H9 (cell line): ENCODE measurements at regions not wholly inside any gene's neighbourhood (a gene's known extent, or its start where the extent isn't known, plus 50 kb on each side); places are given as distances from the start of the nearest gene placed in this dataset.

Experiments used
- DNase-seq: peaks from one replicate; pipeline ENCODE4 v3.0.0-alpha.2; 2017
- H2AFZ ChIP-seq: one replicate; pipeline ENCODE4 v1.6.1; 2013; ENCODE audit warnings: mild to moderate bottlenecking, low read length, control low read depth, moderate library complexity
- H2AK5ac ChIP-seq: 2 replicates; pipeline ENCODE4 v1.6.1; 2013; ENCODE audit warnings: low read length, control low read depth, mixed read lengths; ENCODE audit not compliant: insufficient read length
- H2BK120ac ChIP-seq: one replicate; pipeline ENCODE4 v1.6.1; 2013; ENCODE audit warnings: low read depth, mild to moderate bottlenecking, low read length, control low read depth, inconsistent platforms; ENCODE audit not compliant: poor library complexity, severe bottlenecking
- H2BK12ac ChIP-seq: 2 replicates; pipeline ENCODE4 v1.6.1; 2013; ENCODE audit warnings: low read length, control low read depth, mixed read lengths, low read depth; ENCODE audit not compliant: insufficient read length
- H2BK15ac ChIP-seq: 2 replicates; pipeline ENCODE4 v1.6.1; 2013; ENCODE audit warnings: low read depth, low read length, control low read depth
- H2BK20ac ChIP-seq: one replicate; pipeline ENCODE4 v1.6.1; 2013; ENCODE audit warnings: low read depth, mild to moderate bottlenecking, low read length, control low read depth, inconsistent platforms; ENCODE audit not compliant: poor library complexity, severe bottlenecking
- H2BK5ac ChIP-seq: 2 replicates; pipeline ENCODE4 v1.6.1; 2013; ENCODE audit warnings: low read length, control low read depth, mixed read lengths; ENCODE audit not compliant: insufficient read length
- H3K14ac ChIP-seq: 2 replicates; pipeline ENCODE4 v1.6.1; 2013; ENCODE audit warnings: low read length, control low read depth; ENCODE audit not compliant: insufficient read depth
- H3K18ac ChIP-seq: 2 replicates; pipeline ENCODE4 v1.6.1; 2013; ENCODE audit warnings: low read depth, mild to moderate bottlenecking, mixed read lengths, low read length, control low read depth; ENCODE audit not compliant: insufficient read length
- H3K23ac ChIP-seq: 2 replicates; pipeline ENCODE4 v1.6.1; 2013; ENCODE audit warnings: low read length, control low read depth, mixed read lengths, low read depth; ENCODE audit not compliant: insufficient read length
- H3K23me2 ChIP-seq: 2 replicates; pipeline ENCODE4 v1.6.1; 2013; ENCODE audit warnings: low read depth, mild to moderate bottlenecking, mixed read lengths, low read length, control low read depth; ENCODE audit not compliant: insufficient read length, poor library complexity, severe bottlenecking
- H3K27ac ChIP-seq: 2 replicates; pipeline ENCODE4 v1.5.1; 2013; ENCODE audit warnings: low read length, control low read depth, mixed read lengths, low read depth; ENCODE audit not compliant: insufficient read length
- H3K27me3 ChIP-seq: 2 replicates; pipeline ENCODE4 v1.6.1; 2013; ENCODE audit warnings: low read length, control low read depth, inconsistent platforms; ENCODE audit not compliant: insufficient read depth
- H3K4ac ChIP-seq: 2 replicates; pipeline ENCODE4 v1.6.1; 2013; ENCODE audit warnings: low read depth, mild to moderate bottlenecking, control low read depth, inconsistent platforms, low read length, moderate library complexity
- H3K4me1 ChIP-seq: 2 replicates; pipeline ENCODE4 v1.6.1; 2013; ENCODE audit warnings: low read length, control low read depth, inconsistent platforms; ENCODE audit not compliant: insufficient read depth
- H3K4me2 ChIP-seq: 2 replicates; pipeline ENCODE4 v1.6.1; 2013; ENCODE audit warnings: low read length, control low read depth, mixed read lengths; ENCODE audit not compliant: insufficient read length, insufficient read depth
- H3K56ac ChIP-seq: 2 replicates; pipeline ENCODE4 v1.6.1; 2013; ENCODE audit warnings: low read depth, mild to moderate bottlenecking, mixed read lengths, low read length, control low read depth; ENCODE audit not compliant: insufficient read length
- H3K79me1 ChIP-seq: 2 replicates; pipeline ENCODE4 v1.6.1; 2013; ENCODE audit warnings: low read depth, mild to moderate bottlenecking, moderate library complexity, low read length, control low read depth, inconsistent platforms; ENCODE audit not compliant: insufficient read depth, poor library complexity, severe bottlenecking
- H3K79me2 ChIP-seq: 2 replicates; pipeline ENCODE4 v1.6.1; 2013; ENCODE audit warnings: low read length, control low read depth, inconsistent platforms; ENCODE audit not compliant: insufficient read depth
- H3K9ac ChIP-seq: 2 replicates; pipeline ENCODE4 v1.6.1; 2013; ENCODE audit warnings: low read length, control low read depth, mixed read lengths; ENCODE audit not compliant: insufficient read length; ENCODE audit errors: extremely low read depth
- H3K9me3 ChIP-seq: one replicate; pipeline ENCODE4 v1.6.1; 2013; ENCODE audit warnings: low read depth, low read length, inconsistent platforms; ENCODE audit not compliant: control insufficient read depth
- H3T11ph ChIP-seq: one replicate; pipeline ENCODE4 v1.6.1; 2013; ENCODE audit warnings: mild to moderate bottlenecking, low read length, control low read depth, inconsistent platforms
- H4K20me1 ChIP-seq: one replicate; pipeline ENCODE4 v1.6.1; 2013; ENCODE audit not compliant: control insufficient read depth, insufficient read length, insufficient read depth
- H4K5ac ChIP-seq: 2 replicates; pipeline ENCODE4 v1.6.1; 2013; ENCODE audit warnings: low read depth, mild to moderate bottlenecking, mixed read lengths, low read length, control low read depth; ENCODE audit not compliant: insufficient read length
- H4K8ac ChIP-seq: replicated peaks from 2 replicates; pipeline ENCODE4 v1.6.1; 2013; ENCODE audit warnings: low read length, control low read depth, mixed read lengths, low read depth; ENCODE audit not compliant: insufficient read length
- H4K91ac ChIP-seq: 2 replicates; pipeline ENCODE4 v1.6.1; 2013; ENCODE audit warnings: low read depth, mild to moderate bottlenecking, moderate library complexity, mixed read lengths, low read length, control low read depth; ENCODE audit not compliant: insufficient read length
- H3K27ac Mint-ChIP-seq, 3 experiments: 2 replicates in 2 of 3; 3 replicates in 1 of 3; pipeline ENCODE4 v1.8.0; 2020 to 2021; ENCODE audit warnings: mixed read lengths in 3 of 3, mild to moderate bottlenecking in 1 of 3, moderate library complexity in 1 of 3
- H3K27me3 Mint-ChIP-seq: 2 replicates; pipeline ENCODE4 v1.8.0; 2021; ENCODE audit warnings: low read depth, mild to moderate bottlenecking, moderate library complexity, mixed read lengths
- H3K36me3 Mint-ChIP-seq, 3 experiments: 2 replicates in 2 of 3; 3 replicates in 1 of 3; pipeline ENCODE4 v1.8.0; 2020 to 2021; ENCODE audit warnings: low read depth in 3 of 3, mixed read lengths in 3 of 3; ENCODE audit not compliant: insufficient read depth in 1 of 3
- H3K4me1 Mint-ChIP-seq, 2 experiments: 2 replicates each; pipeline ENCODE4 v1.8.0; 2020; ENCODE audit warnings: mixed read lengths in 2 of 2
- H3K4me3 Mint-ChIP-seq, 2 experiments: 2 replicates in 1 of 2; 3 replicates in 1 of 2; pipeline ENCODE4 v1.8.0; 2020 to 2021; ENCODE audit warnings: mild to moderate bottlenecking in 2 of 2, mixed read lengths in 2 of 2, moderate library complexity in 1 of 2
- H3K9me3 Mint-ChIP-seq, 2 experiments: 2 replicates in 1 of 2; 3 replicates in 1 of 2; pipeline ENCODE4 v1.8.0; 2020; ENCODE audit warnings: mild to moderate bottlenecking in 2 of 2, mixed read lengths in 2 of 2, moderate library complexity in 1 of 2
- WGBS: extraction: QIAGEN DNeasy Blood & Tissue Kit; methylation state at CpG from one replicate; pipeline ENCODE4 v1.1.7; 2013; ENCODE audit warnings: missing lambda C conversion rate, low lambda C conversion rate, mixed read lengths; ENCODE audit not compliant: insufficient read length; ENCODE audit errors: extremely low coverage; 5-methylcytosine and 5-hydroxymethylcytosine counted together
- TF ChIP-seq, protein P1 (sequence below): fragments of 200-600 bp; sonication (generic); conservative IDR thresholded peaks from 3 replicates; pipeline ENCODE4 v1.8.0; 2021; ENCODE audit warnings: antibody characterized with exemption, mild to moderate bottlenecking

- H3K14ac ChIP-seq, result no peak overlapping the region
- H4K5ac ChIP-seq, result no peak overlapping the region
- no peak overlapping the region for H4K8ac ChIP-seq
- no peak overlapping the region for H2AFZ ChIP-seq
- no peak overlapping the region for H3K27ac Mint-ChIP-seq
- no peaks in the 10 kb centered on the region for H3K79me2 ChIP-seq
- H2BK15ac ChIP-seq, result no peak overlapping the region
- H3K9me3 ChIP-seq, result no peaks in the 10 kb centered on the region
- no peak overlapping the region for H3K4ac ChIP-seq
- no CpG with 5 or more reads among the region's 3 CpGs for WGBS
- H3K23me2 ChIP-seq, result no peaks in the 10 kb centered on the region
- no peak overlapping the region for H2BK20ac ChIP-seq
- no peak overlapping the region for H3K18ac ChIP-seq
- no peak overlapping the region for H2BK5ac ChIP-seq
- no peak overlapping the region for H3T11ph ChIP-seq
- H2BK120ac ChIP-seq, result no peak overlapping the region
- peaks cover 4 to 9% of the 10 kb centered on the region in 2 experiments for H3K9me3 Mint-ChIP-seq
- H3K9ac ChIP-seq, result no peak overlapping the region
- no peaks in the 10 kb centered on the region for H3K4me1 ChIP-seq
- H3K4me1 Mint-ChIP-seq, result peaks cover 8 to 9% of the 10 kb centered on the region in 2 experiments
- DNase-seq, result no peak
- H3K4me3 Mint-ChIP-seq, result no peak overlapping the region
- H2BK12ac ChIP-seq, result no peak overlapping the region
- H3K27me3 Mint-ChIP-seq, result peaks cover 35% of the 10 kb centered on the region
- no peak overlapping the region for H4K91ac ChIP-seq
- H3K23ac ChIP-seq, result no peak overlapping the region
- TF ChIP-seq, protein P1, sequence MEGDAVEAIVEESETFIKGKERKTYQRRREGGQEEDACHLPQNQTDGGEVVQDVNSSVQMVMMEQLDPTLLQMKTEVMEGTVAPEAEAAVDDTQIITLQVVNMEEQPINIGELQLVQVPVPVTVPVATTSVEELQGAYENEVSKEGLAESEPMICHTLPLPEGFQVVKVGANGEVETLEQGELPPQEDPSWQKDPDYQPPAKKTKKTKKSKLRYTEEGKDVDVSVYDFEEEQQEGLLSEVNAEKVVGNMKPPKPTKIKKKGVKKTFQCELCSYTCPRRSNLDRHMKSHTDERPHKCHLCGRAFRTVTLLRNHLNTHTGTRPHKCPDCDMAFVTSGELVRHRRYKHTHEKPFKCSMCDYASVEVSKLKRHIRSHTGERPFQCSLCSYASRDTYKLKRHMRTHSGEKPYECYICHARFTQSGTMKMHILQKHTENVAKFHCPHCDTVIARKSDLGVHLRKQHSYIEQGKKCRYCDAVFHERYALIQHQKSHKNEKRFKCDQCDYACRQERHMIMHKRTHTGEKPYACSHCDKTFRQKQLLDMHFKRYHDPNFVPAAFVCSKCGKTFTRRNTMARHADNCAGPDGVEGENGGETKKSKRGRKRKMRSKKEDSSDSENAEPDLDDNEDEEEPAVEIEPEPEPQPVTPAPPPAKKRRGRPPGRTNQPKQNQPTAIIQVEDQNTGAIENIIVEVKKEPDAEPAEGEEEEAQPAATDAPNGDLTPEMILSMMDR, result no peak
- no peak overlapping the region for H3K4me2 ChIP-seq
- H3K36me3 Mint-ChIP-seq, result peaks cover 0 to 9% (median 3%) of the 10 kb centered on the region in 3 experiments; a peak in 6 of 7 replicates
- H2AK5ac ChIP-seq, result no peak overlapping the region
- no peaks in the 10 kb centered on the region for H3K79me1 ChIP-seq
- no peak overlapping the region for H3K56ac ChIP-seq
- no peak overlapping the region for H3K27ac ChIP-seq
- no peaks in the 10 kb centered on the region for H3K27me3 ChIP-seq
- no peaks in the 10 kb centered on the region for H4K20me1 ChIP-seq
These were observed 70.2 kb upstream of the EPB41L1 start for GRCh38 chr20:36084356-36084755.
